ENCODE measurements at regions not wholly inside any gene's neighbourhood (a gene's known extent, or its start where the extent isn't known, plus 50 kb on each side); places are given as distances from the start of the nearest gene placed in this dataset.
"Not testable (repeated sequence)": the region's sequence is repeated elsewhere in the genome, so short reads cannot be mapped to it uniquely, and the experiment has no call there.

DNA sequence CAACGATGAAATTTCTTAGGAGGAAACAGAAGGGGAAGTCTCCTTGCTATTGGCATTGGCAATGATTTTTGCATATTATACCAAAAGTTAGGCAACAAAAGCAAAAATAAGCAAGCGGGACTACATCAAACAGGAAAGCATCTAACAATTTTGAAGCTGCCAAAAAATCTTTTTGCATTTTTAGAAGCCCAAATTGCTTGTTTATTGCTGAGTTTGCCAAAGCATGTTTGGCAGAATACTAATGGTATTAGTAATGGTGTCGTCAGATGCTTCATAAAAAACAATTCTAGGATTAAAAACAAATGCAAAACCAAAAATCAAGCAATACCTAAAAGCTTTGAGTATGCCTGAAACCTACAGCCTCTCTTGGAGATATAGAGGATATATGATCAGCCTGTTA is 80.0 kb downstream of the GALR1 start:
- no peak for DNase-seq

DNA sequence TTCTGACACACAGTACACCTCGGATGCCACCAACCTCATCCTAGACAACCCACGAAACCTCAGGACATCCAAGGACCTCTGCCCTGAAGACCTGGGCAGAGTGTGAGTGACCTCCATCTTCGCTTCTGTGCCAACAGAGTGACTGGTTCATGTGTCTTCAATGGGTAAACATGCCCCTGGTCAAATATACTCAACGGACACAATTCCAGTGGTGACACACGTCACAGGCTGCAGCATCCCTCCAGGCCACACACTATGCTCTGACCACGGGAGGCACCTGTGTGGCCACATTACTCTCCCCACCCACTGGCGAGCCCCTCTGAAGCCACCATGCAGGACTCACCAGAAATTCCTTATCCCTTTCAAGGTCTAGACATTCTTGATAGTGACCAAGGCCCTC is 85.2 kb downstream of the GALR1 start:
- no peak for DNase-seq

DNA sequence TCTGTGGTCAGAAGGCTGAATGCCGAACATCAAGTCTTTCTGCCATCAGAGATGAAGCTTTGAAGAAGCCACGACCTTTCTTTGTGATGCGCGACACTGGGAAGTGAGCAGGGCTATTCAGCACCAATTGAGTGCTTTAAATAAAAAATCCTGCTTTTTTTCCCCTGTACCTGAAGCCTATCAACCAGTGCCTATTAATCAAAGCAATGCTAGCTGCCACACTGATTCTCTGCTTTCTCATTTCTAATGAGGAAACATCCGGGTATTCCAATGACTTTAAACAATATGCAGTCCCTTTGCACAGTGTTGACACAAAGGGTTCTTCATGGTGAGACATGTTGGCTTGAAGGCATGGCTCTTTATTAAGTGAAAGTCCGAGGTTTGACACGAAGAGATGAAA is 88.0 kb downstream of the GALR1 start:
- no peak for DNase-seq

DNA sequence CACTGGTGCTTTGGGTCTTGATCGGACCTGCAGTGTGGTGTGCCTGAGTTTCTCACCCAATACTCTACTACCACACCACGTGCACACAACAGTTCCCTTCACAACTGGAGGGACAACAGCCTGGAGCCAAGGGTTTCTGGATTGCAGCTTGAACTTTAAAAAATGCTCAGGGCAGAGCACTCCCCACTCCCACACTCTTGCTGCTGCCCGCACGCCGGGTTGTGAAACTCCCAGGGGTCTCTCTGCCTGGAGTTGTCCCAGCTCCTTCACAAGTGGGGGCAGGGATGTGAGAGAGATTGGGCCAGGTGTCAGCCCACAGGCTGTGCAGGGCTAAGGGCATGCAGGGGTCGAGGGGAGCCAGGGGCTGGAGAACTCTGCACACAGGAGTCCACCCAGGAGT is 89.4 kb downstream of the GALR1 start:
- no peak for DNase-seq

DNA sequence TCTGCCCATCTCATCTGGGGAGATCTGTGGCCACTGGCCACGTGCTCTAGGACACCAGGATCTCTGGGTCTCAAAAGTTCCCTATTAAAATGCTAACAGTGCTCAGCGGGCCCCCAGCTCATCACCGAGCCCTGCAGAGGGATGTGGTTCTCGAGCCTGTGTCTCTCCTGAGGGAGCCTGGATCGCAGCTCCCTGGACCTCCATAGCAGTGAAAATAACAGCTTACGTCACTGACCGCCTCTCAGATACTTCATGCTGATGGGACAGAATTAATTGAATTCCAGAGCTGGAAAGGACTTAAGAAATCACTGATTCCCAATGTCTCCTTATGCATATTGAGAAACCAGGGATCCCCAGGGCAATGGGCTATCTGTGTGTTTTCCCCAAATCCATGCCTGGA is 90.0 kb downstream of the GALR1 start:
- no peak for DNase-seq

DNA sequence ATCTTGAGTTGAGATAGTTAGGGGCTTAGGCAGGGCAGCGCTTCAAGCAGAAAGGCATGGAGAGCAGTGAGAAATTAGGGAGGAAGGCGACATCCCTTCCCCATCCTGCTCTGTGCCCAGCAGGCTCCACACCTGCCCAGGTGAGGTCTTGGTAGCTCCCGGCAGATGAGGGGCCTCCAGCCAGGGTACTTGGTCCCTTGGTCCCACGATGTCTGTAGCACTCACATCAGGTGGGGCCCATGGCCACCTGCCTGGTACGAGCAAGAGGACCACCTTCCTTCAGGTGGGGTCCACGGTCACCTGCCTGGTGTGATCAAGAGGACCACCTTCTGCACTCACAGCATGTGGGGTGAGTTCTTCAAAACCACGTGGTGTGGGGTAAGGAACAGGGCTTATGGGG is 91.2 kb downstream of the GALR1 start:
- no peak for DNase-seq

DNA sequence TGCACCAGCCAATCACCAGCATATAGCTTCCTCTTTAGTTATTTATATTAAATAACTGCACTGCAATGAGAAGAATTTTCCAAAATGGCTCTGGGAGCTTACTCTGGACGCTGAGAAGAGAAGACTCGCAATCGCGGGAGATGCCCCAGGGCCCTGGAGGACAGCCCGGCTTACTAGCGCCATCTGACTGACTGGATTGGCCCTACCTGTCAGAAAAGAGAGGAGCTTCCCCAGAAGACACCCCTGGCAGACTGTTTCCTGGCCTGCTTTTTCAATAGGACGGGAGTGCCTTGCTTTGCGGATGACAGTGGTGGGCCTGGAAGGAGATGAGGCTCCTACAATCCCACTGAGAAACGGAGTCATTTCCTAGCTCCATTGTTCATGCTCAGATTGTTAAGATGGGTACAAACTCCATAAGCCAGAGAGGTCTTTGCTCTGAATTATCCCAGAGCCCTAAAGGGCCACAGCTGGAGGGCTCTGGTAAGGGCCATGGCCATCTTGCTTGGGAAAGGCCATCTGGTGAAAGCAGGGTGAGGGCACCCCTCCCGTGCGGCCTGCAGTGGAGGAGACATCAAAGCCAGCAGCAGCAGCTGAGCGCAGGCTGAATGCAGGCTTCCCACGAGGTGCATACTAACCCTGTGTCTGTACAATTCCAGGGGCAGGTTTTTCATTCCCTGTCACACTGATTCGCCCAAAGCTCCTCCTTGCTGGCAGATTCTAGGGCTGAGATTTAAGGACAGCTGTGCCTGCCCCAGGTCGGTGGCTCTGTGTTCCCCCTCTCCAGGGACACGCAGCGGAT is 92.1 kb downstream of the GALR1 start:
- no peak for DNase-seq

DNA sequence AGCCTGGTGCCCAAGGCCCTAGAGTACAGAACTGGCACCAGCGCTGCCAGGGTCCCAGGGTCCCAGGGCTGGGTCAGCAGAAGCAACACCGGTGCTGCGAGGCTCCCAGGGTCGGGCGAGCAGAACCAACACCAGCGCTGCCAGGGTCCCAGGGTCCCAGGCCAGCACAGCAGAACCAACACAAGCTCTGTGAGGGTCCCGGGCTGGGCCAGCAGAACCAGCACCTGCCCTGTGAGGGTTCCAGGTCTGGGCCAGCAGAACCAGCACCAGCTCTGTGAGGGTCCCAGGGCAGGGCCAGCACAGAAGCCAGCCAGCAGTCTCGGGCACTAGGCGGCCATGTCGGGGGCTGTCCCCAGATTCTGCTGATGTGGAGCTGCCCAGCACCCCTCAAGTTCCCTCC is 93.1 kb downstream of the GALR1 start:
- no peak for DNase-seq

DNA sequence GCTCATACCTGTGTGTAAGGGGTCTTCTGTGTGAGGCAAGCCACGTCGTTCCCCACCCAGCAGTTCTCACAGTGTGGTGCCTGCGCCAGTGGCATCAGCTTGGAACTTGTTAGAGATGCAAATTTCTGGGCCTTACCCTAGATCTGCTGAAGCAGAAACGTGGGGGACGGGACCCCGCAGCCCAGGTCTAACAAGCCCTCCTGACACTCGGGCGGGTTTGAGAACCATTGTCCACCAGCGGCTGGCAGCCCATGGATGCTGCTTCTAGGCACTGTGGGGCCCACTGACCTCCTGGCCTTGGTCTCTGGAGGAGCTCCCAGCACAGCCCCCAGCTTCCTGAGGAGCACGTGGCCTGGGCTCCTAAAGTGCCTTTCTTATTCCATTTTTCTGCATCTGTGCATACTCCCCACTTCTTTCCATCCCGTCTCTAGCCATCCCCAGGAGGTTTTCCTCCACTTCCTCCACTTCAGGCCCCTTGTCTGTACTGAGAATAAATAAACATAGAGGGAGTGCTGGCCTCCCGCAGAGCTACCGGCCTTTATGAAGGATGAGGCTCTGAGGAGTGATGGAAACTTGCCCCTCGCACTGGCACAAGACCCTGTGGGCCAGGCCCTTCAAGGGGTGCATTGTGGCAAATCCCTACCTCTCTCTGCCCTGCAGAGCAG is 94.3 kb downstream of the GALR1 start:
- no peak for DNase-seq

DNA sequence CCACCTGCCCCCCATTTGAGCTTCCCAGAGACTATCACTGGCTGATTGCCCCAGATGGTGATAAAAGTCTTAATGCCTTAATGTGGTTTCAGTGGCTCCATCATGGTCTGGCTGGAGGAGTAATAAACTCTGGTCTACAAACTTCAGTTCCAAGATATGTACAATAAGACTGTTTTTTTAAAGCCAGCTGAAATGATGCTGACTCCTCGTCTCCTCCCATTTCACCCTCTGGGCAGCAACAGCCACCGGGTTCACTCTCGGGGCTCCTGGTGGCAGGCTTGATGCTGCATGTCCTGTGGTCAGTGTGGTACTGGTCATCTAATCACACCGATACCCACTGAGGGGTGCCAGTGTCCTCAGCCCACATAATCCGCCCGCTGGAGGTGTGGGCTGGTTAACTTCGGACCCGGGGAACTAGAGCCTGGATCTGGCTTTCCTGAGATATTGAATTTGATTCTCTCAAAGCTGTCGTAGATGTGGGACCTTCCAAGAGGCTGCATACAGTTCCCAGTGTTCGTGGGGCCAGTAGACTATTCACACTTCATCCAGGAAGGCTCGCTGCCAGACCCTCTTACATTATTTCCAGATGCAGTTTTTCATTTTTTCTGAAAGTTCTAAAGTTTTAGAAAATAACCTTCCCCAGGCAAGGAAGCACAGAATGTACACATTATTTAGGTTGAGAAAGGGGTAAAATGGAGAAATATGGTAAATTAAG is 95.3 kb downstream of the GALR1 start:
- no peak for DNase-seq

DNA sequence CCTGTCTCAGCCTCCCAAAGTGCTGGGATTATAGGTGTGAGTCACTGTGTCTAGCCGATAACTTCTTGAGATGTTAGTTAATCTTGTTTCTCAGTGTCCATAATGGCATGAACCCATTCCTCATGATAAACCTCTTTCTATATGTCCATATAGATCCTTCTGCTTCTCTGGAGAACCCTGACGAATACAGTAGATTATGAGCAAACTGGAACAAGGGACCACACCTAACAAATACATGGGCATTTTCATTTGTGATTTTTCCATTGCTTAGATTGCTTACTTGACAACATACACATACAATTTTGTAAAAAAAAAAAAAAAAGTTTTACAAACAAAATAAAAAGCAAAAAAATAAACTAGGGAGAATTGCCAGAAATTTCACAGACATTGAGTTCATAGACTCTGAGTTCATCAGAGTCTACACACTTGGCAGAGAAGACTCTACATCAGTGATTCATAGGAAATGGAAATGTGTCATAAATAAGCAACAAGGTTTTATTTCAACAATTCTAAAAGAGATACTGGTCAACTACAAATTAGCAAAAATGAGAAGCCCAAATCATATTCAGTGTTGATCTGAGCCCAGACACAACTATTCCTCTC is 96.7 kb downstream of the GALR1 start:
- no peak for DNase-seq

DNA sequence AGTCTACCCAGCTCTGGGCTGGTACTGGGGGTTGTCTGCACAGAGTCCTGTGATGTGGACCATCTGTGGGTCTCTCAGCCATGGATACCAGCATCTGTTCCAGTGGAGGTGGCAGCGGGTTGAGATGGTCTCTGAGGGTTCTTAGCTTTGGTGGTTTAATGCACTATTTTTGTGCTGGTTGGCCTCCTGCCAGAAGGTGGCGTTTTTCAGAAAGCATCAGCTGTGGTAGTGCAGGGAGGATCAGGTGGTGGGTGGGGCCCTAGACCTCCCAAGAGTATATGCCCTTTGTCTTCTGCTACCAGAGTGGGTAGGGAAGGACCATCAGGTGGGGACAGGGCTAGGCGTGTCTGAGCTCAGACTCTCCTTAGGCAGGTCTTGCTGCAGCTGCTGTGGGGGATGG is 103.7 kb downstream of the GALR1 start:
- DNase-seq, result not testable (repeated sequence)

DNA sequence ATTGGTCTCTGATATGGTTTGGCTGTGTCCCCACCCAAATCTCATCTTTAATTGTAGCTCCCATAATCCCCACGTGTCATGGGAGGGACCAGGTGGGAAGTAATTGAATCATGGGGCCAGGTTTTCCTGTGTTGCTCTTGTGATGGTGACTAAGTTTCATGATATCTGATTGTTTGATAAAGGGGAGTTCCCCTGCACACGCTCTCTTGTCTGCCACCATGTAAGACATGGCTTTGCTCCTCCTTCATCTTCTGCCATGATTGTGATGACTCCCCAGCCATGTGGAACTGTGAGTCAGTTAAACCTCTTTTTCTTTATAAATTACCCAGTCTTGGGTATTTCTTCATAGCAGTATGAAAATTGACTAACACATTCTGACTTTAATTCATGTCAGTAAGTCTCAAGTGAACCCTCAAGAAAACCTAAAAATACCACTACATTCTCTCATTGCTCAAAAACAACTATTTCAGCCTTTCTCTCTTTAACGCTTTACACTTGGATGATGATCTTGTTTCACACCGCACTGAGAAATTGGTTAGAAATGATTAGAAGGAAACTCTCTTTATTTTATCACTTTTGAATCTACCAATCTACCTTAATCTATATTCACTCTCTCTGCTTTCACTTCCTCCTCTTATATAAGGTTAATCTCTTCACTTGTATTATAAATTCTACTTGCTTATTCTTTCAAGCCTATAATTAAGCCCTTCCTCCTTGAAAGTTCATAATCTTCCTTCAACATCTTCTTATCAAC is 110.1 kb downstream of the GALR1 start:
- DNase-seq, result no peak

DNA sequence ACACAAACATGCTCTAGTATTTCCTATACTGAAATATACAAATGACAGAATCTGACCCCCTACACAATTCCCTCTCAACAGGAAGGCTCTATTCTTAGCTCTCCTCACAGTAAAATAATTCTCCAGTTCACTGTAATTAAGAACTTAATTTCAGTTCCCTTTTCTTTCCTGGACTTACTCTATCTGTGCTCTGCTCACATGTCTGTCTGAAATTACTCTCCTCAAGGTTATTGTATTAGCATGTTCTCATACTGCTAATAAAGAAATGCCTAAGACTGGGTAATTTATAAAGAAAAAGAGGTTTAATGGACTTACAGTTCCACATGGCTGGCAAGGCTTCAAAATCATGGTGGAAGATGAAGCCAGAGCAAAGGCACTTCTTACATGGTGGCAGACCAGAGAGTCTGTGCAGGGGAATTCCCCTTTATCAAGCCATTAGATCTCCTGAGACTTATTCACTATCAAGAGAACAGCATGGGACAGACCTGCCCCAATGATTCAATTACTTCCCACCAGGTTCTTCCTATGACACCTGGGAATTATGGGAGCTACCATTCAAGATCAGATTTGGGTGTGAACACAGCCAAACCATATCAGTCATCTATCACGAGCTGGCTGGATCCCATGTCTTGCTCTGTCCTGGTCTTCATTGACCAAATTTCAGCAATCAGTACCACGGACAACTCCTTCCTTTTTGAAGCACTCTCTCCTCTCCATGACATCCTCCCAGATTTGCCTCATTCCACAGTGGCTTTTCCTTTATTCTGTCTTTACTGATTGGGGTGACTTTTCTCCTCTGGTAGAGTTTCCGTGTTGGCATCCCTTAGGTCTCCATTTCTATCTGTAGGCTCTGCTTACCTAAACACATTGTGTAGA is 110.9 kb downstream of the GALR1 start:
- no peak for DNase-seq

DNA sequence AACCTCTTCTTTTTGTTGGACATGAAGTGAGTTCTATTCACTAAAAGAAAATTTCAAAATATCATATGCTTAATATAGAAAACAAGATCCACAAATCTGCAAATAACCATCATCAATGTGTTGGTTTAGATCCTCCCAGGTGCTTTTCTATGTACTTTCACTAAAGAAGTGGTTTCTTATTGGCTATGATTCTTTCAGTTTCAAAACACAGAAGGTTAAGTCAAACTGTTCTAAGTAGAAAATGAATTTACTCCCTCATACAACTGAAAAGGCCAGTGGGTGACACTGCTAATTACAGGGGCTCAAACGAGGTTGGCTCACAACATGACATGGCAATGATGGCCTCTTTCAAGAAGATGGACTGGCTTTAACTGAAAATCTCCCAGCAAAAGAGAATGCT is 111.7 kb downstream of the GALR1 start:
- no peak for DNase-seq

DNA sequence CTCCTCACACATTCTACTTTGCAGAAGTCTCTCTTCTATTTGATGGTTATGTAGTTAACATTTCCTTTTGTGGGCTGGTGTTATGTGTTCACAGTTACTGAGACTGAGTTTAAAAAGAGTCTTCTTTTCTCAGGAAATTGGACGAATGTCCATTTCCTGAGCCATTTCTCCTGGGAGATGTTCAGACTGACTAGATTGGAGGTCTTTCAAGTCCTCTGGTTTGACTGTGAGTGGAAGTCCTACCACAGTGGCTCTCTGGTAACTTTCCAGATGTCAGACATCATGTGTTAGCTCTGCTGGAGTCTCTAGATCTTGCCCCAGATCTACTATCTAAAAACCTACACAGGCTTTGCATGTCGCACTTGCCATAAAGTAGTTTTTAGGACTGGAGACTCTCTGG is 116.0 kb downstream of the GALR1 start:
- no peak for DNase-seq

DNA sequence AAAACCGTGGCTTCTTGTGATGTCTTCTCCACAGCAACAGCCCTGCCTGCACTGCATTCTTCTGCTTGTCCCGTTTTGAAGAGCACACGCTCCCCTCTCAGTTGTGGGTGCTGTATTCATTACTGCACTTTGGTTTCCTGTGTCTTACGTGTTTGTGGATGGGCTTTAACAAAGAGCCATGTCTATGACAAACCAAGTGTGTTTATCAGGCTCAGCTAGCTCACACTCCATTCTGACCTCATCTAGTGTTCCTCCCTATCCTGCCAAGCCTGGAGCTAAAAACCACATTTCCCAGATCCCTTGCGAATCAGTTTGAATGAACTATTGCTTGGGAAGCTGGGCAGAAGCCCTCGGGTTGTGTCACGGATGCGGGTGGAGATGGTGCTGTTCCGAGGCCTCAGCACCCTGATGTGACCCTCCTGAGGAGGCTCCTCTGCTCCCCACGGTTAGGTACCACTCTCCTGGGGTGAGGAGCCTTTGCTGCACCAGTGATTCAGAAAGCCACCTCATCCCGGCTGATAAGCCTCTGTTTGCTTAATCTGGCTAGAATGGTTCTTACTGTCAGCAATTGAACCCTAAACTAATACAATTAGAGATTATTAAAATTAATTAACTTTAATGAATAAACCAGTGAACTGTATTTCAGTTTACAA is 116.5 kb downstream of the GALR1 start:
- no peak for DNase-seq

DNA sequence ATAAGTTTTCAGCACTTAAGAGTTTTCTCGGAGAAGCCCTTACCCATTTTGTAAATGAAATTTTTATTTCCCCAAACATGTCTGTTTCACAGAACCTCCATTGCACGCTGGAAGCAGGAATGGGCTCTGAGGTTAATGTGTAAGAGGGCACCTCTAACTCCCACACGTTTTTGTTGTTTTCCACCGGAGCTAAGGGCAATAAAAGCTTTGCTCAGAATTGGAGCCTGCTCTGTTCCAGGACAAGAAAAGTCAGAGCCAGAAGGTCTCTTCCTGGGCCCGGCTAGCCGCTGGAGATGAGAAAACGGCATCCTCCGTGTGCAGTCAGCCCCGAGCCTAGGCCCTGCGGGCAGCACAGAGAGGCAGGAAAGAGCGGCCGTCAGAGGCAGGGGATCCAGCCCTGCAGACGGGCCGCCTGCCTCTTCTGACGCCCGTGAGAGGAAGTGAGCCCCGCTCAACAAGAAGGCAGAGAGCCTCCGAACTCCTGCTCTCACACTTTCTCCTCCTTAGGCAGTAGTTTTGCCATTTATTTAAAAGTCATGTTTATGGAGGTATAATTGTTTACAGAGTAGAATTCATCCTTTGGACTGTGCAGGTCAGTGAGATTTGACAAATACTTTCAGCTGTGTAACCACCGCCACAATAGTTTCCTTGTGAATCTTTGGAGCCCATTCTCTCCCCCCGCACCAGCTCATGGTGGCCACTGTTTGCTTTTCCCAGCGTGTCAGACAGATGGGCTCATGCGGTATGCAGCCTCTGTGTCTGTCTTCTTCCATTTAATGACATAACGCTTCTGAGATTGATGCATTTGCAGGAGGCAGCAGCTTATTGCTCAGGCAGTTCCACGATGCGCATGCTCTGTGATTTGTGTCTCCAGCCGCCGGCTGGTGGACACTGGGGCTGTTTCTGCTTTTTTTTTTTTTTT is 117.3 kb downstream of the GALR1 start:
- no peak for DNase-seq

DNA sequence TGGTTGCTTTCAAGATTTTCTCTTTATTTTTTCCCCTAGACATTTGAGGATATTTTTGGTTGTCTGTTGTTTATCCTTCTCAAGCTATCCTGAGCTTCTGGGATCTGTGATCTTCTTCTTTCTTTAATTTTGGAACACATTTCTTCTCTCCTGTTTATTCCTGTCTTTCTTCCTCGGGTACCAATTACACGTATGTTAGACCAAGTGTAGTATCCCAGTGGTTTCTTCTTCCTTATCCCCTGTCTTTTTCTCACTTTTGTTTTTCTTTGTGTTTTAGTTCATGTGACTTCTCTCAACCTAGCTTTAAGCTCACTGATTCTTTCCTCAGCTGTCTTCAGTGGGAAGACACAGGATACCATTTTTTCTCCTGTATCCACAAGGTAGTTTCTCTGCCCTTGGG is 120.0 kb downstream of the GALR1 start:
- no peak for DNase-seq

Data from bone marrow (tissue), 2 donors.